Kasumi-1 (cell line): ENCODE measurements at regions not wholly inside any gene's neighbourhood (a gene's known extent, or its start where the extent isn't known, plus 50 kb on each side); places are given as distances from the start of the nearest gene placed in this dataset.
"Not testable (repeated sequence)": the region's sequence is repeated elsewhere in the genome, so short reads cannot be mapped to it uniquely, and the experiment has no call there.

ENCODE experiments used
- DNase-seq, 2 experiments: peaks; one replicate each; lab custom pipeline; 2025; lab: John Stamatoyannopoulos, UW

GRCh38 chr7:96770758-96771157 is 61.1 kb upstream of the SEM1 start:
- no peak for DNase-seq

GRCh38 chr7:96772139-96772694 is 62.6 kb upstream of the SEM1 start:
- no peak for DNase-seq

GRCh38 chr7:96773483-96773882 is 63.8 kb upstream of the SEM1 start:
- DNase-seq: no peak

GRCh38 chr7:96774358-96774757 is 64.7 kb upstream of the SEM1 start:
- DNase-seq: no peak

- no peak for DNase-seq
Observed at GRCh38 chr7:96775046-96775445, 65.4 kb upstream of the SEM1 start.

- no peak for DNase-seq
Observed at GRCh38 chr7:96778263-96778662, 68.6 kb upstream of the SEM1 start.

- no peak for DNase-seq
Observed at GRCh38 chr7:96781919-96782318, 72.3 kb upstream of the SEM1 start.

- not testable (repeated sequence) for DNase-seq
Observed at GRCh38 chr7:96782686-96783298, 73.1 kb upstream of the SEM1 start.

- no peak for DNase-seq
Observed at GRCh38 chr7:96784597-96784996, 75.0 kb upstream of the SEM1 start.

GRCh38 chr7:96786261-96786997 is 76.8 kb upstream of the SEM1 start:
- DNase-seq: no peak

- no peak for DNase-seq
Observed at GRCh38 chr7:96786998-96787395, 77.4 kb upstream of the SEM1 start.

GRCh38 chr7:96789914-96790313 is 80.3 kb upstream of the SEM1 start:
- no peak for DNase-seq

GRCh38 chr7:96792115-96792514 is 82.5 kb upstream of the SEM1 start:
- no peak for DNase-seq

GRCh38 chr7:96794063-96794462 is 84.4 kb upstream of the SEM1 start:
- no peak for DNase-seq

- no peak for DNase-seq
Observed at GRCh38 chr7:96800122-96800521, 90.5 kb upstream of the SEM1 start.

- DNase-seq: no peak
Observed at GRCh38 chr7:96800824-96801223, 91.2 kb upstream of the SEM1 start.

GRCh38 chr7:96819111-96819700 is 109.6 kb upstream of the SEM1 start:
- DNase-seq: no peak

GRCh38 chr7:96821131-96821530 is 111.5 kb upstream of the SEM1 start:
- not testable (repeated sequence) for DNase-seq

GRCh38 chr7:96822824-96823223 is 113.2 kb upstream of the SEM1 start:
- DNase-seq: no peak

GRCh38 chr7:96823274-96823673 is 113.6 kb upstream of the SEM1 start:
- no peak for DNase-seq

- no peak for DNase-seq
Observed at GRCh38 chr7:96824686-96825085, 115.0 kb upstream of the SEM1 start.

GRCh38 chr7:96825285-96825684 is 115.6 kb upstream of the SEM1 start:
- no peak for DNase-seq

- no peak for DNase-seq
Observed at GRCh38 chr7:96826089-96826488, 116.4 kb upstream of the SEM1 start.
